MM.1S (cell line): ENCODE measurements at regions not wholly inside any gene's neighbourhood (a gene's known extent, or its start where the extent isn't known, plus 50 kb on each side); places are given as distances from the start of the nearest gene placed in this dataset.
"Not testable (repeated sequence)": the region's sequence is repeated elsewhere in the genome, so short reads cannot be mapped to it uniquely, and the experiment has no call there.

Source experiments
- DNase-seq: peaks from one replicate; pipeline ENCODE4 v3.0.0-alpha.2; 2015
- H2AFZ ChIP-seq: fragments of 300-600 bp; sonication (generic); 2 replicates; pipeline ENCODE4 v1.6.0; 2016; ENCODE audit warnings: antibody characterized with exemption, low read length
- H3F3A ChIP-seq: fragments of 300-600 bp; sonication (generic); 2 replicates; pipeline ENCODE4 v1.6.1; 2016; ENCODE audit warnings: mild to moderate bottlenecking, antibody characterized with exemption, low read length, moderate library complexity, mixed read lengths; ENCODE audit not compliant: insufficient read depth
- H3K27ac ChIP-seq: fragments of 300-600 bp; sonication (generic); 2 replicates; pipeline ENCODE4 v1.5.1; 2016; ENCODE audit warnings: mild to moderate bottlenecking, low read length
- H3K27me3 ChIP-seq: fragments of 300-600 bp; sonication (generic); replicated peaks from 2 replicates; pipeline ENCODE4 v1.6.0; 2016; ENCODE audit warnings: low read length; ENCODE audit not compliant: insufficient read depth
- H3K36me3 ChIP-seq: fragments of 300-600 bp; sonication (generic); replicated peaks from 2 replicates; pipeline ENCODE4 v1.6.1; 2016; ENCODE audit warnings: mild to moderate bottlenecking, low read length, mixed read lengths; ENCODE audit not compliant: insufficient read depth
- H3K4me1 ChIP-seq: fragments of 300-600 bp; sonication (generic); 2 replicates; pipeline ENCODE4 v1.6.1; 2016; ENCODE audit warnings: low read length, mixed read lengths
- H3K4me2 ChIP-seq: fragments of 300-600 bp; sonication (generic); 2 replicates; pipeline ENCODE4 v1.6.0; 2016; ENCODE audit warnings: low read depth, low read length
- H3K4me3 ChIP-seq: fragments of 300-600 bp; sonication (generic); 2 replicates; pipeline ENCODE4 v1.5.1; 2016; ENCODE audit warnings: low read length, mixed read lengths
- H3K79me2 ChIP-seq: fragments of 300-600 bp; sonication (generic); 2 replicates; pipeline ENCODE4 v1.6.1; 2016; ENCODE audit warnings: mixed run types, low read length, mixed read lengths
- H3K9ac ChIP-seq: fragments of 300-600 bp; sonication (generic); 2 replicates; pipeline ENCODE4 v1.6.1; 2016; ENCODE audit warnings: low read length, mixed read lengths
- H3K9me2 ChIP-seq: fragments of 300-600 bp; sonication (generic); replicated peaks from 2 replicates; pipeline ENCODE4 v1.6.1; 2016; ENCODE audit warnings: mild to moderate bottlenecking, low read length, mixed read lengths; ENCODE audit not compliant: insufficient read depth
- H3K9me3 ChIP-seq: fragments of 300-600 bp; sonication (generic); replicated peaks from 2 replicates; pipeline ENCODE4 v1.6.1; 2016; ENCODE audit warnings: mild to moderate bottlenecking, low read length, mixed read lengths; ENCODE audit not compliant: insufficient read depth
- H4K20me1 ChIP-seq: fragments of 300-600 bp; sonication (generic); 2 replicates; pipeline ENCODE4 v1.6.1; 2016; ENCODE audit warnings: mild to moderate bottlenecking, low read length, moderate library complexity, mixed read lengths; ENCODE audit not compliant: insufficient read depth
- EZH2 ChIP-seq: fragments of 300-600 bp; sonication (generic); optimal IDR thresholded peaks from 2 replicates; pipeline ENCODE3; 2017; ENCODE audit warnings: low read depth, mild to moderate bottlenecking, antibody characterized with exemption, low read length, mixed read lengths
- EZH2phosphoT487 ChIP-seq: fragments of 300-600 bp; sonication (generic); IDR thresholded peaks from 2 replicates; pipeline ENCODE4 v1.6.1; 2018; ENCODE audit warnings: antibody characterized with exemption, low read length
- TF ChIP-seq, protein P1 (sequence below): fragments of 300-600 bp; sonication (generic); IDR thresholded peaks from 2 replicates; pipeline ENCODE4 v1.5.1; 2016; ENCODE audit warnings: antibody characterized with exemption, low read length, mixed read lengths

DNA sequence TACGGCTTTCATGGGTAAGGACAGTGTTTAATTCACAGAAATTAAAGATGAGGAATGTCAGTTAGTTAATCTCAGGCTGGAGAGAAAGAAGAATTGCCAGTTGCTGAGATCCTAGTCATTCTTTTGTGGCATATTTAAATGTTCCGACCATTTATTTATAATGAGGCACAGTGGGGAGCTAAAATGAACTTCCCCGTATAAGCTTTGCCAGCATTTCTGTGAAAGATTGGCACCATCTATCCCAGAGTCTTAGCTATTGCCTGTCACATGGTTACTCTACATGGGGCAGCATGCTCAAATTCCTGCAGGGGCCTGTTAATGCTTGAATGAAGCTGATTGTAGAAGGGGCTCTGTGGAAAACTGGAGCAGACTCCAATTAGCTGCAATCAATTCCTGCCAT lies 314.1 kb downstream of the PRELID2 start:
- H3F3A ChIP-seq = no peaks in the 10 kb centered on the region
- TF ChIP-seq, protein P1, sequence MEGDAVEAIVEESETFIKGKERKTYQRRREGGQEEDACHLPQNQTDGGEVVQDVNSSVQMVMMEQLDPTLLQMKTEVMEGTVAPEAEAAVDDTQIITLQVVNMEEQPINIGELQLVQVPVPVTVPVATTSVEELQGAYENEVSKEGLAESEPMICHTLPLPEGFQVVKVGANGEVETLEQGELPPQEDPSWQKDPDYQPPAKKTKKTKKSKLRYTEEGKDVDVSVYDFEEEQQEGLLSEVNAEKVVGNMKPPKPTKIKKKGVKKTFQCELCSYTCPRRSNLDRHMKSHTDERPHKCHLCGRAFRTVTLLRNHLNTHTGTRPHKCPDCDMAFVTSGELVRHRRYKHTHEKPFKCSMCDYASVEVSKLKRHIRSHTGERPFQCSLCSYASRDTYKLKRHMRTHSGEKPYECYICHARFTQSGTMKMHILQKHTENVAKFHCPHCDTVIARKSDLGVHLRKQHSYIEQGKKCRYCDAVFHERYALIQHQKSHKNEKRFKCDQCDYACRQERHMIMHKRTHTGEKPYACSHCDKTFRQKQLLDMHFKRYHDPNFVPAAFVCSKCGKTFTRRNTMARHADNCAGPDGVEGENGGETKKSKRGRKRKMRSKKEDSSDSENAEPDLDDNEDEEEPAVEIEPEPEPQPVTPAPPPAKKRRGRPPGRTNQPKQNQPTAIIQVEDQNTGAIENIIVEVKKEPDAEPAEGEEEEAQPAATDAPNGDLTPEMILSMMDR = no peak
- TF ChIP-seq EZH2phosphoT487 (no peak), EZH2 (no peak)

DNA sequence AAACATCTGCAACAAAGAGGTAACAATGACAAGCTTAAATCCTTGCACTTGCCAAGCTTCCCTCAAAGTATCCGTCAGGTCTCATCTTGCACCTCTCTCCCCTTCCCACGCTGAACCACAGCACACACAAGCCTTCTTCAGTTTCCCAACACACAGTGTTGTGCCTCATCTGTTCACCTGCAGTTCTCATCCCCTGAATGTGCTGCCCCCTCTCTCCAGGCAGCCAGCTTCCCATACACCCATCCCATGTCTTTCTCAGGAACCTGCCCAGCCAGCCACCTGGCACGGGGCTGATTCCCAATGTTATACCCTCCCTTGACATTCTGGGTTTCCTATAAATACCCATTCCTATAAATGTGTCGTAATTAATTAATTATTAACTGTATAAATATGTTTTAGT lies 314.8 kb downstream of the PRELID2 start:
- H3K4me2 ChIP-seq = no peak overlapping the region
- no peaks in the 10 kb centered on the region for H3K9me2 ChIP-seq
- H3K27ac ChIP-seq = no peak overlapping the region
- no peaks in the 10 kb centered on the region for H3F3A ChIP-seq
- H3K4me3 ChIP-seq = no peak overlapping the region
- H3K79me2 ChIP-seq = no peaks in the 10 kb centered on the region
- no peaks in the 10 kb centered on the region for H4K20me1 ChIP-seq
- H3K36me3 ChIP-seq = no peaks in the 10 kb centered on the region
- no peaks in the 10 kb centered on the region for H3K27me3 ChIP-seq
- H3K9me3 ChIP-seq = no peaks in the 10 kb centered on the region
- no peak overlapping the region for H2AFZ ChIP-seq
- TF ChIP-seq EZH2 = no peak
- TF ChIP-seq, protein P1 = no peak
- no peak for TF ChIP-seq EZH2phosphoT487
- DNase-seq = no peak
- no peaks in the 10 kb centered on the region for H3K4me1 ChIP-seq
- H3K9ac ChIP-seq = no peak overlapping the region

More for the DNA sequence above, 314.1 kb downstream of the PRELID2 start:
- Histone ChIP-seq H3K27me3 (no peaks in the 10 kb centered on the region), H3K9me2 (no peaks in the 10 kb centered on the region), H3K79me2 (no peaks in the 10 kb centered on the region), H3K9ac (no peak overlapping the region), H3K9me3 (no peaks in the 10 kb centered on the region), H3K4me3 (no peak overlapping the region), H3K4me2 (no peak overlapping the region), H4K20me1 (no peaks in the 10 kb centered on the region), H3K36me3 (no peaks in the 10 kb centered on the region), H3K27ac (no peak overlapping the region), H2AFZ (no peak overlapping the region), H3K4me1 (no peaks in the 10 kb centered on the region)
- DNase-seq = no peak

DNA sequence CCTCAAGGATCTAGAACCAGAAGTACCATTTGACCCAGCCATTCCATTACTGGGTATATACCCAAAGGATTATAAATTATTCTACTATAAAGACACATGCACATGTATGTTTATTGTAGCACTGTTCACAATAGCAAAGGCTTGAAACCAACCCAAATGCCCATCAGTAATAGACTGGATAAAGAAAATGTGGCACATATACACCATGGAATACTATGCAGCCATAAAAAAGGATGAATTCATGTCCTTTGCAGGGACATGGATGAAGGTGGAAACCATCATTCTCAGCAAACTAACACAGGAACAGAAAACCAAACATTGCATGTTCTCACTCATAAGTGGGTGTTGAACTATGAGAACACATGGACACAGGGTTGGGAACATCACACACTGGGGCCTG lies 317.6 kb downstream of the PRELID2 start:
- H3K9ac ChIP-seq, H3K4me3 ChIP-seq, H3K27me3 ChIP-seq, H3K36me3 ChIP-seq, H4K20me1 ChIP-seq, H2AFZ ChIP-seq, H3K4me2 ChIP-seq, H3F3A ChIP-seq, H3K9me3 ChIP-seq, H3K79me2 ChIP-seq, H3K4me1 ChIP-seq, H3K27ac ChIP-seq, DNase-seq, H3K9me2 ChIP-seq: not testable (repeated sequence)

DNA sequence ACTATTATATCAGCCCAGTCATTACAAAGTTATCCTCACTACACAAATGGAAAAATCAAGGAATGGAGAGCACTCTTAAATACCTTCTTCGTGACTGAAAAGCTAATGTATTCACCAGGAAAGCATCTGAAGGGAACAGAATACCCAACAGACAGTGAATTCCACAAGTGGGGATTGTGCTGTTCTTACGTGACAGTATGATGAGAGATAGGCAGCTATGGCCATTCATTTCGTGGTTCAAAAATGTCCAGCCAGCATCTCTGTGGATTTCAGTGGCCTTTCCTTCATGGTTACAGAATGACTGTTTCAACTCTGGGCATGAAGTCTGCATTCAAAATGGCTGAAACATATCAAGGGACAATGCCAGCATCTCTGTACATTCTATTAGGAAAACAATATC lies 323.8 kb downstream of the PRELID2 start:
- H3K27ac ChIP-seq = no peak overlapping the region
- no peaks in the 10 kb centered on the region for H3K9me3 ChIP-seq
- no peaks in the 10 kb centered on the region for H3K4me1 ChIP-seq
- H3K79me2 ChIP-seq = no peaks in the 10 kb centered on the region
- DNase-seq = no peak
- no peak overlapping the region for H3K4me2 ChIP-seq
- H3K27me3 ChIP-seq = no peaks in the 10 kb centered on the region
- no peaks in the 10 kb centered on the region for H3K36me3 ChIP-seq
- H3F3A ChIP-seq = no peaks in the 10 kb centered on the region
- H4K20me1 ChIP-seq = no peaks in the 10 kb centered on the region
- TF ChIP-seq EZH2 = no peak
- no peak for TF ChIP-seq EZH2phosphoT487
- TF ChIP-seq, protein P1 = no peak
- no peak overlapping the region for H3K9ac ChIP-seq
- H2AFZ ChIP-seq = no peak overlapping the region
- H3K4me3 ChIP-seq = no peak overlapping the region
- H3K9me2 ChIP-seq = no peaks in the 10 kb centered on the region
